ENCODE measurements at regions not wholly inside any gene's neighbourhood (a gene's known extent, or its start where the extent isn't known, plus 50 kb on each side); places are given as distances from the start of the nearest gene placed in this dataset.

GRCh38 chr3:8371960-8372463 lies 129.6 kb upstream of the LMCD1 start:
- Histone ChIP-seq H3K56ac (ENCODE audit: extremely low read depth, insufficient read depth, low read length) (no peak overlapping the region), H4K20me1 (ENCODE audit: insufficient read depth, low read length) (no peaks in the 10 kb centered on the region), H3K9me3 (ENCODE audit: control insufficient read depth, insufficient read depth, low read length) (no peaks in the 10 kb centered on the region), H2BK120ac (ENCODE audit: low read depth, low read length) (no peak overlapping the region), H3K4me1 (ENCODE audit: control insufficient read depth, insufficient read depth, low read length) (no peaks in the 10 kb centered on the region), H3K4me3 (ENCODE audit: insufficient read depth, low read depth, low read length) (no peak overlapping the region), H3K18ac (ENCODE audit: low read depth, low read length) (no peak overlapping the region), H3K23ac (ENCODE audit: low read depth, low read length) (no peak overlapping the region), H2BK5ac (ENCODE audit: low read depth, low read length, poor library complexity, severe bottlenecking) (no peak overlapping the region), H2BK20ac (ENCODE audit: low read depth, low read length) (no peak overlapping the region), H2AFZ (replicated peaks; ENCODE audit: low read length, poor library complexity) (no peak overlapping the region), H3K27me3 (ENCODE audit: control insufficient read depth, insufficient read depth, low read length) (no peaks in the 10 kb centered on the region; the same call in 1 of the 2 replicates), H2BK15ac (ENCODE audit: low read depth, low read length) (no peak overlapping the region), H4K91ac (ENCODE audit: insufficient read depth, low read depth, low read length) (no peak overlapping the region), H3K36me3 (ENCODE audit: control insufficient read depth, insufficient read depth, low read length) (no peaks in the 10 kb centered on the region), H3K27ac (ENCODE audit: insufficient read depth, low read length) (no peak overlapping the region), H3K79me1 (ENCODE audit: low read depth in 1 of 2, low read length in 2 of 2) (no peaks in the 10 kb centered on the region), H3K4ac (ENCODE audit: low read depth, low read length) (no peak overlapping the region), H2AK5ac (ENCODE audit: low read depth, low read length) (no peak overlapping the region), H3K9me1 (ENCODE audit: insufficient read depth, low read length) (no peaks in the 10 kb centered on the region), H4K8ac (ENCODE audit: low read depth in 2 of 2, low read length in 2 of 2) (no peak overlapping the region), H4K5ac (ENCODE audit: low read depth, low read length) (no peak overlapping the region), H3K9ac (ENCODE audit: low read depth, low read length) (no peak overlapping the region), H3K14ac (replicated peaks; ENCODE audit: low read depth, low read length) (no peak overlapping the region), H2AK9ac (replicated peaks; ENCODE audit: low read depth, low read length, poor library complexity) (no peak overlapping the region), H3K4me2 (ENCODE audit: low read depth, low read length) (no peak overlapping the region)
- no peak for DNase-seq
- POLR2A ChIA-PET (ENCODE audit: unreplicated experiment) = no interaction called here
- dilution Hi-C loops (cut with HindIII; ENCODE audit: low sequenced_read_pairs, unreplicated experiment) (no loop called here), intact Hi-C loops (cut with micrococcal nuclease) (no loop called here), in situ Hi-C loops (cut with MboI; ENCODE audit: low sequenced_read_pairs) (no loop called here)
- BruUV-seq (replicated peaks) = no TSS peak
- no peak for ATAC-seq (ENCODE audit: low read depth)
- no CpG with 5 or more reads among the region's 7 CpGs for WGBS, 2 experiments (ENCODE audit: extremely low coverage in 2 of 2, insufficient read length in 1 of 2)
- CTCF ChIA-PET = interaction anchor here (1.2 kb wide), 1 partner anchor 11 kb away, joined by 3 read pairs; no protein-coding TSS in a partner anchor
- TF ChIP-seq ELK1 (IDR thresholded peaks at IDR 0.05; ENCODE audit: borderline replicate concordance, low read depth, low read length) (no peak), CEBPB (IDR thresholded peaks at IDR 0.05; ENCODE audit: low read depth, low read length) (no peak), USF2 (IDR thresholded peaks at IDR 0.05; ENCODE audit: low read depth, low read length) (no peak), CHD1 (IDR thresholded peaks at IDR 0.05; ENCODE audit: low read depth, low read length) (no peak), MAZ (IDR thresholded peaks at IDR 0.05; ENCODE audit: borderline replicate concordance, low read depth, low read length) (no peak), BHLHE40 (IDR thresholded peaks at IDR 0.05; ENCODE audit: low read depth, low read length) (no peak), FOS (IDR thresholded peaks at IDR 0.05; ENCODE audit: low read depth, low read length) (no peak), SMC3 (IDR thresholded peaks at IDR 0.05; ENCODE audit: low read depth, low read length) (no peak), MAFK (IDR thresholded peaks at IDR 0.05; ENCODE audit: low read depth, low read length) (no peak), CTCF (conservative IDR thresholded peaks at IDR 0.05; ENCODE audit: low read depth, low read length) (no peak), NFE2L2 (IDR thresholded peaks at IDR 0.05; ENCODE audit: low read depth, low read length) (no peak), RCOR1 (IDR thresholded peaks at IDR 0.05; ENCODE audit: insufficient replicate concordance, low read length) (no peak), MXI1 (IDR thresholded peaks at IDR 0.05; ENCODE audit: borderline replicate concordance, low read depth, low read length) (no peak)

All from IMR-90 (cell line).